GM06990 (cell line): ENCODE measurements at regions not wholly inside any gene's neighbourhood (a gene's known extent, or its start where the extent isn't known, plus 50 kb on each side); places are given as distances from the start of the nearest gene placed in this dataset.

Source experiments
- DNase-seq: peaks from one replicate; pipeline ENCODE4 v3.0.0-alpha.2; 2011; ENCODE audit not compliant: insufficient read length; ENCODE audit errors: extremely low read depth
- H3K27me3 ChIP-seq: replicated peaks from 2 replicates; pipeline ENCODE4 v1.6.0; 2011; ENCODE audit warnings: low read length; ENCODE audit not compliant: control insufficient read depth, insufficient read depth
- H3K36me3 ChIP-seq: 2 replicates; pipeline ENCODE4 v1.5.1; 2011; ENCODE audit warnings: low read length; ENCODE audit not compliant: control insufficient read depth, insufficient read depth
- H3K4me3 ChIP-seq: replicated peaks from 2 replicates; pipeline ENCODE4 v1.5.1; 2011; ENCODE audit warnings: low read depth, mild to moderate bottlenecking, control low read depth, low read length
- TF ChIP-seq, protein P1 (sequence below): IDR thresholded peaks from 2 replicates; pipeline ENCODE4 v1.5.1; 2011; ENCODE audit warnings: low read length, control low read depth, mild to moderate bottlenecking, inconsistent platforms; ENCODE audit not compliant: insufficient read depth, poor library complexity, severe bottlenecking

- Histone ChIP-seq H3K36me3 (no peaks in the 10 kb centered on the region), H3K27me3 (peaks cover 2% of the 10 kb centered on the region), H3K4me3 (no peak overlapping the region)
- no peak for DNase-seq
- TF ChIP-seq, protein P1, sequence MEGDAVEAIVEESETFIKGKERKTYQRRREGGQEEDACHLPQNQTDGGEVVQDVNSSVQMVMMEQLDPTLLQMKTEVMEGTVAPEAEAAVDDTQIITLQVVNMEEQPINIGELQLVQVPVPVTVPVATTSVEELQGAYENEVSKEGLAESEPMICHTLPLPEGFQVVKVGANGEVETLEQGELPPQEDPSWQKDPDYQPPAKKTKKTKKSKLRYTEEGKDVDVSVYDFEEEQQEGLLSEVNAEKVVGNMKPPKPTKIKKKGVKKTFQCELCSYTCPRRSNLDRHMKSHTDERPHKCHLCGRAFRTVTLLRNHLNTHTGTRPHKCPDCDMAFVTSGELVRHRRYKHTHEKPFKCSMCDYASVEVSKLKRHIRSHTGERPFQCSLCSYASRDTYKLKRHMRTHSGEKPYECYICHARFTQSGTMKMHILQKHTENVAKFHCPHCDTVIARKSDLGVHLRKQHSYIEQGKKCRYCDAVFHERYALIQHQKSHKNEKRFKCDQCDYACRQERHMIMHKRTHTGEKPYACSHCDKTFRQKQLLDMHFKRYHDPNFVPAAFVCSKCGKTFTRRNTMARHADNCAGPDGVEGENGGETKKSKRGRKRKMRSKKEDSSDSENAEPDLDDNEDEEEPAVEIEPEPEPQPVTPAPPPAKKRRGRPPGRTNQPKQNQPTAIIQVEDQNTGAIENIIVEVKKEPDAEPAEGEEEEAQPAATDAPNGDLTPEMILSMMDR = no peak
Measured at GRCh38 chr10:78386509-78386908, 352.8 kb downstream of the RPS24 start.

- no peaks in the 10 kb centered on the region for H3K36me3 ChIP-seq
- no peak for DNase-seq
- no peak overlapping the region for H3K4me3 ChIP-seq
- H3K27me3 ChIP-seq = peaks cover 2% of the 10 kb centered on the region
- TF ChIP-seq, protein P1 = no peak
Measured at GRCh38 chr10:78388331-78389050, 354.8 kb downstream of the RPS24 start.

DNA sequence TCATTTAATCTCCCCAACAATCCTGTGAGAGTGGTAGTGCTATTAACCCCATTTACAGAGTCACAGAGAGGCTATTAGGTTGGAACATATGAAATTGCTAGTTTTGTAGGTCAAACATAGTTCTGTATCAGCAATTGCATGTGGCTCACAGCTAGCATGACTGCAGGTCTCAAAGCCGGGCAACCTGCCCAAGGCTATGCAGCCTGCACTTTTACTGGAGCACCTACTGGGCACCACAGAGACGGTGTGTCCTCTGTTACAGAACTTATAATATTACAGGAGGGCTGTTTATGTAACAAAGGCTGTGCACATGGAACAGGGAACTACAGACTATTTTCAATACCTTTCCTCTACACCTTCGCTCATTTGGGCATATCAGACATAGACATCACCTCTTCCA is 355.8 kb downstream of the RPS24 start:
- Histone ChIP-seq H3K36me3 (no peaks in the 10 kb centered on the region), H3K4me3 (no peak overlapping the region), H3K27me3 (peaks cover 2% of the 10 kb centered on the region)
- DNase-seq = no peak
- TF ChIP-seq, protein P1 = no peak

DNA sequence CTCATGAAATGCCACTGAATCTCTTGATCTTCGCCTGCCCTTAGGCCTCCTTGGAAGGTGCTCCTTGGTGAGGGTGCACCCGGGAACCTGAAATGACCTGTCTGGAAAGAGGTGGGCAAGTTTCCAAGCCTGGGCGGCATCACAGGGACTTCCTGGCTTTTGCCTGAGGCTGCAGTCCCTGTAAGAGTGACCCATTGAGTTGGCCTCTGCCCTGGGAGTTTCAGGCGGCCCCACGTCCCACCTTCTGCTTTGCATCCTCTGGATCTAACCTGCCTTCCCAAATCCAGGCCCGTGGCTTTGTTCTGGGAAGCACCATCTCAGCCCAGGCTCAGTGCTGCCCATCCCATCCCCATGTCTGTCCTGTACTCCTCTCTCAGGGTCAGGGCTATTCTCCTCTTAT is 356.4 kb downstream of the RPS24 start:
- TF ChIP-seq, protein P1 = no peak
- no peak for DNase-seq
- Histone ChIP-seq H3K4me3 (no peak overlapping the region), H3K36me3 (no peaks in the 10 kb centered on the region), H3K27me3 (peaks cover 2% of the 10 kb centered on the region)

- no peaks in the 10 kb centered on the region for H3K36me3 ChIP-seq
- DNase-seq = no peak
- TF ChIP-seq, protein P1 = no peak
- peaks cover 2% of the 10 kb centered on the region; the same call in 1 of the 2 replicates for H3K27me3 ChIP-seq
- no peak overlapping the region for H3K4me3 ChIP-seq
Measured at GRCh38 chr10:78390817-78391216, 357.2 kb downstream of the RPS24 start.
